HG02885 (cell line): ENCODE measurements at regions not wholly inside any gene's neighbourhood (a gene's known extent, or its start where the extent isn't known, plus 50 kb on each side); places are given as distances from the start of the nearest gene placed in this dataset.
"Not testable (repeated sequence)": the region's sequence is repeated elsewhere in the genome, so short reads cannot be mapped to it uniquely, and the experiment has no call there.

Source experiments
- ATAC-seq: cut with Tn5 transposase; IDR thresholded peaks from one replicate; pipeline ENCODE4 v1.9.1; 2021; ENCODE audit warnings: mild to moderate bottlenecking; ENCODE audit not compliant: unreplicated experiment, poor library complexity

GRCh38 chr3:81909796-81910195 is 148.4 kb upstream of the GBE1 start:
- no peak for ATAC-seq

GRCh38 chr3:81908561-81908960 is 147.1 kb upstream of the GBE1 start:
- no peak for ATAC-seq

GRCh38 chr3:81898336-81898735 is 136.9 kb upstream of the GBE1 start:
- no peak for ATAC-seq

- no peak for ATAC-seq
These were observed 133.2 kb upstream of the GBE1 start for GRCh38 chr3:81894598-81894997.

- no peak for ATAC-seq
These were observed 129.8 kb upstream of the GBE1 start for GRCh38 chr3:81891055-81891895.

- no peak for ATAC-seq
These were observed 127.6 kb upstream of the GBE1 start for GRCh38 chr3:81888914-81889557.

GRCh38 chr3:81887448-81887847 is 126.0 kb upstream of the GBE1 start:
- ATAC-seq = no peak

- ATAC-seq = no peak
These were observed 124.6 kb upstream of the GBE1 start for GRCh38 chr3:81886081-81886480.

GRCh38 chr3:81884791-81885190 is 123.3 kb upstream of the GBE1 start:
- ATAC-seq = no peak

GRCh38 chr3:81876826-81877225 is 115.4 kb upstream of the GBE1 start:
- no peak for ATAC-seq

- ATAC-seq = no peak
These were observed 113.3 kb upstream of the GBE1 start for GRCh38 chr3:81874738-81875137.

GRCh38 chr3:81872566-81872965 is 111.1 kb upstream of the GBE1 start:
- ATAC-seq = no peak

GRCh38 chr3:81871358-81872155 is 110.1 kb upstream of the GBE1 start:
- no peak for ATAC-seq

- no peak for ATAC-seq
These were observed 107.9 kb upstream of the GBE1 start for GRCh38 chr3:81869382-81869781.

- ATAC-seq = no peak
These were observed 107.2 kb upstream of the GBE1 start for GRCh38 chr3:81868597-81868996.

- no peak for ATAC-seq
These were observed 106.4 kb upstream of the GBE1 start for GRCh38 chr3:81867875-81868274.

GRCh38 chr3:81865164-81865563 is 103.7 kb upstream of the GBE1 start:
- ATAC-seq = not testable (repeated sequence)

GRCh38 chr3:81864272-81864671 is 102.8 kb upstream of the GBE1 start:
- ATAC-seq = no peak

GRCh38 chr3:81863756-81864155 is 102.3 kb upstream of the GBE1 start:
- ATAC-seq = no peak

- no peak for ATAC-seq
These were observed 100.1 kb upstream of the GBE1 start for GRCh38 chr3:81861593-81861992.

- ATAC-seq = no peak
These were observed 98.1 kb upstream of the GBE1 start for GRCh38 chr3:81859524-81859923.
